Fibroblast of lung (primary cell): ENCODE measurements at regions not wholly inside any gene's neighbourhood (a gene's known extent, or its start where the extent isn't known, plus 50 kb on each side); places are given as distances from the start of the nearest gene placed in this dataset.
A peak's percentile ranks its signal among the peaks of the same experiment; 100 is the strongest.

Experiments
- DNase-seq, 2 donors: peaks; one replicate each; pipeline versions ENCODE4 v3.0.0 to v3.0.0-alpha.2; 2010; ENCODE audit warnings: low read depth in 2 of 2
- H2AFZ ChIP-seq: 2 replicates; pipeline ENCODE4 v1.5.1; 2012; ENCODE audit warnings: low read length, control low read depth, inconsistent platforms
- H3K27ac ChIP-seq: 2 replicates; pipeline ENCODE4 v1.5.1; 2011; ENCODE audit warnings: low read length, control low read depth; ENCODE audit not compliant: insufficient read depth
- H3K27me3 ChIP-seq: 2 replicates; pipeline ENCODE4 v1.5.1; 2011; ENCODE audit warnings: mild to moderate bottlenecking, low read length; ENCODE audit not compliant: control insufficient read depth, insufficient read depth
- H3K36me3 ChIP-seq: 2 replicates; pipeline ENCODE4 v1.5.1; 2011; ENCODE audit warnings: low read length; ENCODE audit not compliant: control insufficient read depth, insufficient read depth
- H3K4me1 ChIP-seq: 2 replicates; pipeline ENCODE4 v1.5.1; 2011; ENCODE audit warnings: low read length; ENCODE audit not compliant: control insufficient read depth, insufficient read depth; ENCODE audit errors: extremely low read depth
- H3K4me2 ChIP-seq: 2 replicates; pipeline ENCODE4 v1.5.1; 2011; ENCODE audit warnings: low read length, control low read depth; ENCODE audit not compliant: insufficient read depth; ENCODE audit errors: extremely low read depth
- H3K4me3 ChIP-seq, 4 experiments: fragments of 200-600 bp in 1 of 4; sonication (generic) in 1 of 4; replicated peaks in 1 of 4; 2 replicates each; pipeline ENCODE4 v1.5.1; 2011 to 2016; ENCODE audit warnings: low read length in 4 of 4, low read depth in 3 of 4, mild to moderate bottlenecking in 3 of 4, control low read depth in 2 of 4, inconsistent platforms in 1 of 4, mixed read lengths in 1 of 4; ENCODE audit not compliant: insufficient read depth in 1 of 4; ENCODE audit errors: control extremely low read depth in 1 of 4
- H3K79me2 ChIP-seq: 2 replicates; pipeline ENCODE4 v1.5.1; 2012; ENCODE audit warnings: mild to moderate bottlenecking, low read length, inconsistent platforms; ENCODE audit not compliant: control insufficient read depth, insufficient read depth
- H3K9ac ChIP-seq: 2 replicates; pipeline ENCODE4 v1.5.1; 2011; ENCODE audit warnings: mild to moderate bottlenecking, low read length, control low read depth; ENCODE audit not compliant: insufficient read depth
- H3K9me3 ChIP-seq: 2 replicates; pipeline ENCODE4 v1.5.1; 2012; ENCODE audit warnings: low read depth, low read length; ENCODE audit not compliant: control insufficient read depth, insufficient read depth
- H4K20me1 ChIP-seq: 2 replicates; pipeline ENCODE4 v1.5.1; 2011; ENCODE audit warnings: low read length; ENCODE audit not compliant: control insufficient read depth, insufficient read depth; ENCODE audit errors: extremely low read depth
- CTCF ChIP-seq, 2 donors: IDR thresholded peaks in 1 of 2; conservative IDR thresholded peaks in 1 of 2; 1 replicate in 1 of 2; 2 replicates in 1 of 2; pipeline ENCODE4 v1.5.1; 2011 to 2012; ENCODE audit warnings: low read length in 2 of 2, control low read depth in 1 of 2, inconsistent platforms in 1 of 2, low read depth in 1 of 2, mild to moderate bottlenecking in 1 of 2
- EZH2 ChIP-seq: IDR thresholded peaks from 2 replicates; pipeline ENCODE4 v1.5.1; 2012; ENCODE audit warnings: low read length, control low read depth, mild to moderate bottlenecking; ENCODE audit errors: missing control alignments

- H4K20me1 ChIP-seq: no peaks in the 10 kb centered on the region
- no peak overlapping the region for H3K27ac ChIP-seq
- no peak for DNase-seq
- H3K79me2 ChIP-seq: no peaks in the 10 kb centered on the region
- H3K9me3 ChIP-seq: no peaks in the 10 kb centered on the region
- H3K4me3 ChIP-seq: no peak overlapping the region
- no peaks in the 10 kb centered on the region for H3K4me1 ChIP-seq
- no peak overlapping the region for H3K4me2 ChIP-seq
- H3K27me3 ChIP-seq: no peaks in the 10 kb centered on the region
- no peak for TF ChIP-seq EZH2
- TF ChIP-seq CTCF (conservative IDR thresholded peaks at IDR 0.05 in 1 of 2, IDR thresholded peaks at IDR 0.05 in 1 of 2; ENCODE audit: low read depth in 1 of 2, low read length in 2 of 2): no peak
- no peak overlapping the region for H2AFZ ChIP-seq
- no peaks in the 10 kb centered on the region for H3K36me3 ChIP-seq
- H3K9ac ChIP-seq: no peak overlapping the region
These were observed 300.6 kb upstream of the C11orf87 start for GRCh38 chr11:109121173-109121932.

- H3K4me3 ChIP-seq: no peak overlapping the region
- H2AFZ ChIP-seq: no peak overlapping the region
- H3K27ac ChIP-seq: no peak overlapping the region
- H3K9me3 ChIP-seq: no peaks in the 10 kb centered on the region
- no peak for TF ChIP-seq EZH2
- TF ChIP-seq CTCF (conservative IDR thresholded peaks at IDR 0.05 in 1 of 2, IDR thresholded peaks at IDR 0.05 in 1 of 2; ENCODE audit: low read depth in 1 of 2, low read length in 2 of 2): no peak
- no peak overlapping the region for H3K9ac ChIP-seq
- no peaks in the 10 kb centered on the region for H3K4me1 ChIP-seq
- no peaks in the 10 kb centered on the region for H3K27me3 ChIP-seq
- no peaks in the 10 kb centered on the region for H4K20me1 ChIP-seq
- H3K36me3 ChIP-seq: no peaks in the 10 kb centered on the region
- no peak overlapping the region for H3K4me2 ChIP-seq
- peak in 1 of 2 donors; percentile 54 for DNase-seq
- no peaks in the 10 kb centered on the region for H3K79me2 ChIP-seq
These were observed 297.9 kb upstream of the C11orf87 start for GRCh38 chr11:109123816-109124787.

- no peaks in the 10 kb centered on the region for H3K27me3 ChIP-seq
- no peak for DNase-seq
These were observed 291.1 kb upstream of the C11orf87 start for GRCh38 chr11:109130910-109131309.

More at GRCh38 chr11:109130910-109131309, 291.1 kb upstream of the C11orf87 start:
- H3K4me2 ChIP-seq: no peak overlapping the region
- no peak for TF ChIP-seq EZH2
- no peak for TF ChIP-seq CTCF (conservative IDR thresholded peaks at IDR 0.05 in 1 of 2, IDR thresholded peaks at IDR 0.05 in 1 of 2; ENCODE audit: low read depth in 1 of 2, low read length in 2 of 2)
- no peaks in the 10 kb centered on the region for H3K79me2 ChIP-seq
- no peaks in the 10 kb centered on the region for H4K20me1 ChIP-seq
- H3K9ac ChIP-seq: no peak overlapping the region
- no peak overlapping the region for H2AFZ ChIP-seq
- no peak overlapping the region for H3K4me3 ChIP-seq
- no peaks in the 10 kb centered on the region for H3K36me3 ChIP-seq
- no peak overlapping the region for H3K27ac ChIP-seq
- H3K9me3 ChIP-seq: no peaks in the 10 kb centered on the region
- no peaks in the 10 kb centered on the region for H3K4me1 ChIP-seq
